Neural cell (in vitro differentiated cells): ENCODE measurements at regions not wholly inside any gene's neighbourhood (a gene's known extent, or its start where the extent isn't known, plus 50 kb on each side); places are given as distances from the start of the nearest gene placed in this dataset.

Source experiments
- H2AFZ ChIP-seq: fragments of 200-600, 300-800 bp; sonication (generic), shearing (Covaris generic); 2 replicates; pipeline ENCODE4 v1.6.0; 2014; ENCODE audit warnings: low read depth, mild to moderate bottlenecking, antibody characterized with exemption, low read length, moderate library complexity
- H3F3A ChIP-seq: fragments of 200-600 bp; shearing (Covaris generic); 2 replicates; pipeline ENCODE4 v1.6.1; 2016; ENCODE audit warnings: mild to moderate bottlenecking, moderate library complexity, mixed read lengths, antibody characterized with exemption, low read length; ENCODE audit not compliant: insufficient read depth, poor library complexity, severe bottlenecking
- H3K27ac ChIP-seq: fragments of 200-600, 300-800 bp; sonication (generic), shearing (Covaris generic); 2 replicates; pipeline ENCODE4 v1.5.1; 2014; ENCODE audit warnings: mild to moderate bottlenecking, low read length, moderate library complexity
- H3K27me3 ChIP-seq: fragments of 300-800, 200-600 bp; sonication (generic), shearing (Covaris generic); 2 replicates; pipeline ENCODE4 v1.6.0; 2014; ENCODE audit warnings: mild to moderate bottlenecking, low read depth, low read length, moderate library complexity; ENCODE audit not compliant: insufficient read depth
- H3K36me3 ChIP-seq: fragments of 300-800, 200-600 bp; sonication (generic), shearing (Covaris generic); 2 replicates; pipeline ENCODE4 v1.5.1; 2014; ENCODE audit warnings: mild to moderate bottlenecking, antibody characterized with exemption, low read length, moderate library complexity; ENCODE audit not compliant: insufficient read depth
- H3K4me2 ChIP-seq: fragments of 300-800, 200-600 bp; sonication (generic), shearing (Covaris generic); 2 replicates; pipeline ENCODE4 v1.6.0; 2014; ENCODE audit warnings: mild to moderate bottlenecking, low read length
- H3K4me3 ChIP-seq: fragments of 300-800, 200-600 bp; sonication (generic), shearing (Covaris generic); 2 replicates; pipeline ENCODE4 v1.5.1; 2014; ENCODE audit warnings: mild to moderate bottlenecking, low read length, moderate library complexity
- H3K79me2 ChIP-seq: fragments of 200-600 bp; shearing (Covaris generic); replicated peaks from 2 replicates; pipeline ENCODE4 v1.6.0; 2014; ENCODE audit warnings: mild to moderate bottlenecking, low read length, moderate library complexity; ENCODE audit not compliant: insufficient read depth
- H3K9ac ChIP-seq: fragments of 300-800, 200-600 bp; sonication (generic), shearing (Covaris generic); 2 replicates; pipeline ENCODE4 v1.6.1; 2016; ENCODE audit warnings: mild to moderate bottlenecking, low read length, mixed read lengths
- H3K9me2 ChIP-seq: fragments of 200-600 bp; shearing (Covaris generic); 2 replicates; pipeline ENCODE4 v1.6.1; 2016; ENCODE audit warnings: mild to moderate bottlenecking, low read length, mixed read lengths; ENCODE audit not compliant: insufficient read depth
- H3K9me3 ChIP-seq: fragments of 200-600, 300-800 bp; sonication (generic), shearing (Covaris generic); 2 replicates; pipeline ENCODE4 v1.6.1; 2016; ENCODE audit warnings: mild to moderate bottlenecking, mixed run types, low read length, moderate library complexity, mixed read lengths
- H4K20me1 ChIP-seq: fragments of 200-600 bp; shearing (Covaris generic); 2 replicates; pipeline ENCODE4 v1.6.1; 2016; ENCODE audit warnings: mild to moderate bottlenecking, mixed run types; ENCODE audit not compliant: insufficient read depth
- EP300 ChIP-seq: fragments of 450-650 bp; conservative IDR thresholded peaks from 2 replicates; pipeline ENCODE4 v1.6.1; 2014; ENCODE audit warnings: antibody characterized with exemption, mild to moderate bottlenecking, moderate library complexity; ENCODE audit not compliant: poor library complexity, severe bottlenecking
- EZH2 ChIP-seq: fragments of 200-600, 300-800 bp; shearing (Covaris generic), sonication (generic); IDR thresholded peaks from 2 replicates; pipeline ENCODE4 v1.6.1; 2014; ENCODE audit warnings: antibody characterized with exemption, low read length, borderline replicate concordance, mild to moderate bottlenecking; ENCODE audit not compliant: insufficient read depth, poor library complexity, severe bottlenecking
- MXI1 ChIP-seq: fragments of 450-650 bp; conservative IDR thresholded peaks from 2 replicates; pipeline ENCODE4 v1.6.1; 2014; ENCODE audit warnings: antibody characterized with exemption, mild to moderate bottlenecking; ENCODE audit not compliant: poor library complexity, severe bottlenecking
- POLR2AphosphoS5 ChIP-seq: IDR thresholded peaks from 2 replicates; pipeline ENCODE4 v1.6.1; 2012
- RAD21 ChIP-seq: fragments of 450-650 bp; conservative IDR thresholded peaks from 2 replicates; pipeline ENCODE4 v1.6.1; 2014; ENCODE audit warnings: antibody characterized with exemption, mild to moderate bottlenecking, moderate library complexity
- SMC3 ChIP-seq: fragments of 450-650 bp; conservative IDR thresholded peaks from 2 replicates; pipeline ENCODE4 v1.6.1; 2014; ENCODE audit warnings: antibody characterized with exemption, mild to moderate bottlenecking, moderate library complexity; ENCODE audit not compliant: poor library complexity
- TAF1 ChIP-seq: IDR thresholded peaks from 2 replicates; pipeline ENCODE4 v1.6.1; 2012; ENCODE audit warnings: low read depth
- TF ChIP-seq, protein P1 (sequence below): IDR thresholded peaks from 2 replicates; pipeline ENCODE4 v1.6.1; 2012; ENCODE audit warnings: borderline replicate concordance
- TF ChIP-seq, protein P2 (sequence below): fragments of 450-650 bp; IDR thresholded peaks from 2 replicates; pipeline ENCODE4 v1.5.1; 2014; ENCODE audit warnings: antibody characterized with exemption, mild to moderate bottlenecking, moderate library complexity; ENCODE audit not compliant: poor library complexity, severe bottlenecking

DNA sequence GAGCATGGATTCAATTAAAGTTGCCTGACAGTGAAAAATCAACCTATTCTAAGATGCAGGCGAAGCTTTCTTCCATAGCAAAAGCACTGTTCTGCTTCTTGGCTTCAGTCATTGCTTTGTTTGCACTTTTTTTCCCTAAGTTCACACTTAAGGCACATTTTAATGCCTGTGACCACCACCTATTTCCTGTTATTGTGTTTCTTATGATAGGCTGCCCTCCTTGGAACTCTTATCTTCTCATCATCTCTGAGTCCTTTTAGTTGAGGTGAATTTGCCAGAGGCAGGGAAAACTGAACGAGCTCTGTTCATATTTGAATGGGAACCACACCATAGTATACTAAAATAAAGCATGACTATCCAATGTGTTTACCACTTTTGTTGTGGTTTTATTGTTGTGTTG, 119.8 kb downstream of the SPCS3 start:
- Histone ChIP-seq H3K79me2 (no peaks in the 10 kb centered on the region), H3F3A (peaks cover 3% of the 10 kb centered on the region), H3K9me3 (no peaks in the 10 kb centered on the region), H3K36me3 (no peaks in the 10 kb centered on the region), H3K27me3 (no peaks in the 10 kb centered on the region), H3K4me3 (no peak overlapping the region), H3K9ac (no peak overlapping the region), H3K9me2 (no peaks in the 10 kb centered on the region), H4K20me1 (no peaks in the 10 kb centered on the region), H2AFZ (no peak overlapping the region), H3K4me2 (no peak overlapping the region), H3K27ac (peak overlapping the region; percentile 9)
- TF ChIP-seq, protein P1, sequence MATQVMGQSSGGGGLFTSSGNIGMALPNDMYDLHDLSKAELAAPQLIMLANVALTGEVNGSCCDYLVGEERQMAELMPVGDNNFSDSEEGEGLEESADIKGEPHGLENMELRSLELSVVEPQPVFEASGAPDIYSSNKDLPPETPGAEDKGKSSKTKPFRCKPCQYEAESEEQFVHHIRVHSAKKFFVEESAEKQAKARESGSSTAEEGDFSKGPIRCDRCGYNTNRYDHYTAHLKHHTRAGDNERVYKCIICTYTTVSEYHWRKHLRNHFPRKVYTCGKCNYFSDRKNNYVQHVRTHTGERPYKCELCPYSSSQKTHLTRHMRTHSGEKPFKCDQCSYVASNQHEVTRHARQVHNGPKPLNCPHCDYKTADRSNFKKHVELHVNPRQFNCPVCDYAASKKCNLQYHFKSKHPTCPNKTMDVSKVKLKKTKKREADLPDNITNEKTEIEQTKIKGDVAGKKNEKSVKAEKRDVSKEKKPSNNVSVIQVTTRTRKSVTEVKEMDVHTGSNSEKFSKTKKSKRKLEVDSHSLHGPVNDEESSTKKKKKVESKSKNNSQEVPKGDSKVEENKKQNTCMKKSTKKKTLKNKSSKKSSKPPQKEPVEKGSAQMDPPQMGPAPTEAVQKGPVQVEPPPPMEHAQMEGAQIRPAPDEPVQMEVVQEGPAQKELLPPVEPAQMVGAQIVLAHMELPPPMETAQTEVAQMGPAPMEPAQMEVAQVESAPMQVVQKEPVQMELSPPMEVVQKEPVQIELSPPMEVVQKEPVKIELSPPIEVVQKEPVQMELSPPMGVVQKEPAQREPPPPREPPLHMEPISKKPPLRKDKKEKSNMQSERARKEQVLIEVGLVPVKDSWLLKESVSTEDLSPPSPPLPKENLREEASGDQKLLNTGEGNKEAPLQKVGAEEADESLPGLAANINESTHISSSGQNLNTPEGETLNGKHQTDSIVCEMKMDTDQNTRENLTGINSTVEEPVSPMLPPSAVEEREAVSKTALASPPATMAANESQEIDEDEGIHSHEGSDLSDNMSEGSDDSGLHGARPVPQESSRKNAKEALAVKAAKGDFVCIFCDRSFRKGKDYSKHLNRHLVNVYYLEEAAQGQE, result no peak
- TF ChIP-seq POLR2AphosphoS5 (no peak), EZH2 (no peak), SMC3 (no peak), TAF1 (no peak), RAD21 (no peak), EP300 (no peak)
- TF ChIP-seq, protein P2, sequence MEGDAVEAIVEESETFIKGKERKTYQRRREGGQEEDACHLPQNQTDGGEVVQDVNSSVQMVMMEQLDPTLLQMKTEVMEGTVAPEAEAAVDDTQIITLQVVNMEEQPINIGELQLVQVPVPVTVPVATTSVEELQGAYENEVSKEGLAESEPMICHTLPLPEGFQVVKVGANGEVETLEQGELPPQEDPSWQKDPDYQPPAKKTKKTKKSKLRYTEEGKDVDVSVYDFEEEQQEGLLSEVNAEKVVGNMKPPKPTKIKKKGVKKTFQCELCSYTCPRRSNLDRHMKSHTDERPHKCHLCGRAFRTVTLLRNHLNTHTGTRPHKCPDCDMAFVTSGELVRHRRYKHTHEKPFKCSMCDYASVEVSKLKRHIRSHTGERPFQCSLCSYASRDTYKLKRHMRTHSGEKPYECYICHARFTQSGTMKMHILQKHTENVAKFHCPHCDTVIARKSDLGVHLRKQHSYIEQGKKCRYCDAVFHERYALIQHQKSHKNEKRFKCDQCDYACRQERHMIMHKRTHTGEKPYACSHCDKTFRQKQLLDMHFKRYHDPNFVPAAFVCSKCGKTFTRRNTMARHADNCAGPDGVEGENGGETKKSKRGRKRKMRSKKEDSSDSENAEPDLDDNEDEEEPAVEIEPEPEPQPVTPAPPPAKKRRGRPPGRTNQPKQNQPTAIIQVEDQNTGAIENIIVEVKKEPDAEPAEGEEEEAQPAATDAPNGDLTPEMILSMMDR, result no peak

DNA sequence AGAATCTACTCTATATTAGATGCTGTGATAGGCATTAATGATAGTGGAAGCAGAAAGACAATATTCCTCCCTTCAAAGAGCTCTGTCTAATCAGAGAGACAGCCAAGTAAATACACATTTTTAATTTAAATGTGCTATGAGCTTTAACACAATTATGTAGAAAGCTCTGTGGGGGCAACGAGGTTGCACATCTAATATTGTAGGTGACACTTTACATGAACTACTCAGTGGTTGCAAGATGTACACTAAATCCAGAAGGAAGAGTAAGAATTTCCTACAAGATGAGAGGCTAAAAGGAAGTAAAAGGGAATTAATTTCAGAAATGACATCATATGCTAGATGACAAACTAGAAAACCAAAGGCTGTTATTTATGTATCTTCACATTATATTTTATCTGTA, 120.9 kb downstream of the SPCS3 start:
- H2AFZ ChIP-seq, result no peak overlapping the region
- H3K27ac ChIP-seq, result no peak overlapping the region

More for the DNA sequence above, 120.9 kb downstream of the SPCS3 start:
- TF ChIP-seq TAF1 (no peak), POLR2AphosphoS5 (no peak), RAD21 (no peak), EZH2 (no peak), SMC3 (no peak), EP300 (no peak), MXI1 (no peak)
- TF ChIP-seq, protein P2, result no peak
- TF ChIP-seq, protein P1, result no peak
- no peaks in the 10 kb centered on the region for H3K36me3 ChIP-seq
- no peaks in the 10 kb centered on the region for H3K9me3 ChIP-seq
- no peaks in the 10 kb centered on the region for H3K9me2 ChIP-seq
- H3K4me3 ChIP-seq, result no peak overlapping the region
- no peaks in the 10 kb centered on the region for H3K79me2 ChIP-seq
- H3K4me2 ChIP-seq, result no peak overlapping the region
- H3K9ac ChIP-seq, result no peak overlapping the region
- H3F3A ChIP-seq, result peaks cover 2% of the 10 kb centered on the region
- H3K27me3 ChIP-seq, result no peaks in the 10 kb centered on the region
- no peaks in the 10 kb centered on the region for H4K20me1 ChIP-seq
